Astrocyte (in vitro differentiated cells and primary cell): ENCODE measurements at regions not wholly inside any gene's neighbourhood (a gene's known extent, or its start where the extent isn't known, plus 50 kb on each side); places are given as distances from the start of the nearest gene placed in this dataset.

ENCODE experiments used
- DNase-seq: peaks from one replicate; pipeline ENCODE4 v3.0.0-alpha.2; 2010; ENCODE audit warnings: low read depth
- FAIRE-seq: peaks from 2 replicates; lab custom pipeline; 2011; peaks lifted over from hg19 to GRCh38; lab: Jason Lieb, UNC
- H2AFZ ChIP-seq: 2 replicates; pipeline ENCODE4 v1.6.0; 2012; ENCODE audit warnings: low read depth, low read length, inconsistent platforms
- H3K27ac ChIP-seq: 2 replicates; pipeline ENCODE4 v1.5.1; 2011; ENCODE audit warnings: low read depth, low read length, inconsistent platforms
- H3K27me3 ChIP-seq: 2 replicates; pipeline ENCODE4 v1.6.0; 2011; ENCODE audit warnings: low read length, inconsistent platforms; ENCODE audit not compliant: insufficient read depth
- H3K36me3 ChIP-seq: 2 replicates; pipeline ENCODE4 v1.5.1; 2011; ENCODE audit warnings: low read length, inconsistent platforms; ENCODE audit not compliant: insufficient read depth
- H3K4me1 ChIP-seq: 2 replicates; pipeline ENCODE4 v1.5.1; 2011; ENCODE audit warnings: low read length, inconsistent platforms; ENCODE audit not compliant: insufficient read depth
- H3K4me2 ChIP-seq: 2 replicates; pipeline ENCODE4 v1.6.0; 2012; ENCODE audit warnings: low read length, inconsistent platforms
- H3K4me3 ChIP-seq: 2 replicates; pipeline ENCODE4 v1.5.1; 2011; ENCODE audit warnings: low read depth, mild to moderate bottlenecking, low read length, inconsistent platforms; ENCODE audit not compliant: insufficient read depth
- H3K79me2 ChIP-seq: 2 replicates; pipeline ENCODE4 v1.6.0; 2012; ENCODE audit warnings: mild to moderate bottlenecking, low read length, inconsistent platforms; ENCODE audit not compliant: insufficient read depth
- H3K9ac ChIP-seq: 2 replicates; pipeline ENCODE4 v1.6.0; 2012; ENCODE audit warnings: mild to moderate bottlenecking, low read length, inconsistent platforms
- H3K9me3 ChIP-seq: 2 replicates; pipeline ENCODE4 v1.5.1; 2012; ENCODE audit warnings: low read depth, mild to moderate bottlenecking, low read length, inconsistent platforms; ENCODE audit not compliant: insufficient read depth
- H4K20me1 ChIP-seq: 2 replicates; pipeline ENCODE4 v1.6.0; 2012; ENCODE audit warnings: low read length, inconsistent platforms; ENCODE audit not compliant: insufficient read depth
- H3K27ac Mint-ChIP-seq: one replicate; pipeline ENCODE4 v1.8.0; 2021; ENCODE audit warnings: mild to moderate bottlenecking, mixed read lengths; ENCODE audit not compliant: unreplicated experiment
- H3K27me3 Mint-ChIP-seq: one replicate; pipeline ENCODE4 v1.8.0; 2021; ENCODE audit warnings: low read depth, mixed read lengths; ENCODE audit not compliant: unreplicated experiment
- H3K36me3 Mint-ChIP-seq: one replicate; pipeline ENCODE4 v1.8.0; 2021; ENCODE audit warnings: low read depth, mixed read lengths; ENCODE audit not compliant: unreplicated experiment
- H3K4me1 Mint-ChIP-seq: one replicate; pipeline ENCODE4 v1.8.0; 2021; ENCODE audit warnings: low read depth, mixed read lengths; ENCODE audit not compliant: unreplicated experiment
- H3K4me3 Mint-ChIP-seq: one replicate; pipeline ENCODE4 v1.8.0; 2021; ENCODE audit warnings: mild to moderate bottlenecking, moderate library complexity, mixed read lengths; ENCODE audit not compliant: unreplicated experiment
- H3K9me3 Mint-ChIP-seq: one replicate; pipeline ENCODE4 v1.8.0; 2021; ENCODE audit warnings: mild to moderate bottlenecking, mixed read lengths; ENCODE audit not compliant: unreplicated experiment
- CTCF ChIP-seq: IDR thresholded peaks from 2 replicates; pipeline ENCODE4 v1.5.1; 2011; ENCODE audit warnings: low read depth, mild to moderate bottlenecking, inconsistent platforms, low read length, moderate library complexity; ENCODE audit not compliant: insufficient read depth
- EZH2 ChIP-seq: IDR thresholded peaks from 2 replicates; pipeline ENCODE4 v1.6.1; 2012; ENCODE audit warnings: mild to moderate bottlenecking, low read length, inconsistent platforms; ENCODE audit not compliant: insufficient read depth

GRCh38 chr3:135621184-135621920, 344.2 kb upstream of the PPP2R3A start:
- no peak for FAIRE-seq

GRCh38 chr3:135622215-135622614, 343.3 kb upstream of the PPP2R3A start:
- Histone ChIP-seq H3K79me2 (no peaks in the 10 kb centered on the region), H3K27ac (no peak overlapping the region), H3K9ac (no peak overlapping the region), H2AFZ (no peak overlapping the region), H3K4me3 (no peak overlapping the region), H3K27me3 (no peaks in the 10 kb centered on the region), H4K20me1 (no peaks in the 10 kb centered on the region), H3K9me3 (no peaks in the 10 kb centered on the region), H3K36me3 (no peaks in the 10 kb centered on the region), H3K4me1 (no peaks in the 10 kb centered on the region), H3K4me2 (no peak overlapping the region)
- FAIRE-seq (no peak), DNase-seq (no peak)
- no peak overlapping the region for H3K27ac Mint-ChIP-seq
- H3K9me3 Mint-ChIP-seq = peaks cover 2% of the 10 kb centered on the region
- no peaks in the 10 kb centered on the region for H3K36me3 Mint-ChIP-seq
- no peak overlapping the region for H3K4me3 Mint-ChIP-seq
- H3K27me3 Mint-ChIP-seq = peaks cover under 1% of the 10 kb centered on the region
- H3K4me1 Mint-ChIP-seq = no peaks in the 10 kb centered on the region
- TF ChIP-seq CTCF (no peak), EZH2 (no peak)

More at GRCh38 chr3:135621184-135621920, 344.2 kb upstream of the PPP2R3A start:
- Histone ChIP-seq H3K79me2 (no peaks in the 10 kb centered on the region), H3K27ac (no peak overlapping the region), H3K27me3 (no peaks in the 10 kb centered on the region), H3K9me3 (no peaks in the 10 kb centered on the region), H2AFZ (no peak overlapping the region), H3K9ac (no peak overlapping the region), H3K36me3 (no peaks in the 10 kb centered on the region), H3K4me2 (no peak overlapping the region), H4K20me1 (no peaks in the 10 kb centered on the region), H3K4me3 (no peak overlapping the region), H3K4me1 (no peaks in the 10 kb centered on the region)
- H3K4me3 Mint-ChIP-seq = no peak overlapping the region
- peaks cover 2% of the 10 kb centered on the region for H3K9me3 Mint-ChIP-seq
- no peaks in the 10 kb centered on the region for H3K4me1 Mint-ChIP-seq
- H3K27ac Mint-ChIP-seq = no peak overlapping the region
- TF ChIP-seq EZH2 (no peak), CTCF (no peak)
- no peaks in the 10 kb centered on the region for H3K27me3 Mint-ChIP-seq
- H3K36me3 Mint-ChIP-seq = no peaks in the 10 kb centered on the region
- DNase-seq = no peak

- Histone ChIP-seq H3K9ac (no peak overlapping the region), H4K20me1 (no peaks in the 10 kb centered on the region), H3K4me3 (no peak overlapping the region), H3K9me3 (no peaks in the 10 kb centered on the region), H3K79me2 (no peaks in the 10 kb centered on the region), H3K27ac (no peak overlapping the region), H3K4me1 (no peaks in the 10 kb centered on the region), H2AFZ (no peak overlapping the region), H3K27me3 (no peaks in the 10 kb centered on the region), H3K36me3 (no peaks in the 10 kb centered on the region), H3K4me2 (no peak overlapping the region)
- H3K27me3 Mint-ChIP-seq = peaks cover 2% of the 10 kb centered on the region
- no peaks in the 10 kb centered on the region for H3K36me3 Mint-ChIP-seq
- no peak overlapping the region for H3K27ac Mint-ChIP-seq
- H3K4me1 Mint-ChIP-seq = no peaks in the 10 kb centered on the region
- TF ChIP-seq CTCF (no peak), EZH2 (no peak)
- peaks cover 2% of the 10 kb centered on the region for H3K9me3 Mint-ChIP-seq
- DNase-seq (no peak), FAIRE-seq (no peak)
- H3K4me3 Mint-ChIP-seq = no peak overlapping the region
Measured at GRCh38 chr3:135622656-135623055, 342.9 kb upstream of the PPP2R3A start.
